GDM1 (cell line): ENCODE measurements at regions not wholly inside any gene's neighbourhood (a gene's known extent, or its start where the extent isn't known, plus 50 kb on each side); places are given as distances from the start of the nearest gene placed in this dataset.

Experiments used
- DNase-seq: peaks from one replicate; lab custom pipeline; 2025; lab: John Stamatoyannopoulos, UW

DNA sequence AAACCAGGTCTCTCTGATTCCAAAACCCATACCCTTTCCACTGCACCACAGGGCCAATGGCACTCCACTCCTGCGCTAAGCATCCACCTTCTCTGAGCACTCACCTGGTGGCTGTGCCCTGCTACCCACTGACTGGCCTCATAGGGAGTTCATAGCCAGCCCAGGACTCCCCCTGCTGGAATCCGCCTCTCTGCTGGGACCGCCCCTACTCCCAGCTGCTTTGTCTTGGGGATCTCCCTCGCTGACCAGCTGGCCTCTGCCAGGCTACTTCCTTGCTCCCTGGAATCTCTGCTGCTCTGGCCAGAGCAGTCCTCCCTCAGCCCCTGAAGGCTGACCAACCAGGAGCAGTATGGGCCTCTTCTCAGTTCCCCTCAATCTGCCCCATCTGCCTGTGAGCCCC, 129.7 kb downstream of the FAXC start:
- no peak for DNase-seq

GRCh38 chr6:99216959-99217358, 132.5 kb downstream of the FAXC start:
- DNase-seq: no peak

GRCh38 chr6:99195986-99196655, 153.4 kb downstream of the FAXC start:
- DNase-seq: no peak

GRCh38 chr6:99192561-99192960, 156.9 kb downstream of the FAXC start:
- no peak for DNase-seq

DNA sequence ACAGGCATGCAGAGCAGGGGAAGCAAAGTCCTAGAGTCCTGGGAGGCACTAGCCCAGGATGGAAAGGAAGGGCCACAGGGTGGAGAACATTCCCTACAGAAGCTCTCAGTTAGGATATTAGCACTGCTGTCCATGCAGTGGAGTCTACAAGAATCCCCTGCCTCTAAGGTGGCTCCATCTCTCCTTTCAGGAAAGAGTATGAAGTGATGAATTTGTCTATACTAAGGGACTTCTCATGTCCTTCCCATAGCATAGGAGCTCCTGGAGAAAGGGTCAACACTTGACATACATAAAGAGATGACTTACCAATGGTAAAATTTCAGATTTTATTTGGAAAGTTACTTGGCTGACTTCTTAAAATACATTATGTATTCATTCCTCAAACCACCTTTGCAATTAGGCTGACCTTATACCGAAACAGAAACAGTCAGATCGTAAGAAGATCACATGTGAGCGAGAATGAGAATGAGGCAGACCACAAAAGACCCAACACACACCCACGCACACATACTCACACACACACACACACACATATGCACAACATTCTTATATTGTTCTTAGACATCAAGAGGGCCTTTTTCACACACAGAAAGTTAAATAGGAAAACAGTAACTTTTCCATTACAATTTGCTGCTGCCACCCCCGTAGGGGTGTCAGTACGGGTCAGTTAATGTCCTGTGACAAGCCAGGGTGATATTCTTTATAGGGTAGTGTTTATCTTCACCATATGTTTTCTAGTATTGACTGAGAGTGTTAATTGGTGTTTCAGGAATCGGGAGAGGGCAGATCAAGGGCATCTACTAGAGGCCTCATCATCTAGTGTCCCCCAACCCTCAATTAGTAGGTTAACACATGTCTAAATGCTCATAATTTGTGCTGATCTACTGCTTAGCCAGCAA, 159.4 kb downstream of the FAXC start:
- DNase-seq: no peak

DNA sequence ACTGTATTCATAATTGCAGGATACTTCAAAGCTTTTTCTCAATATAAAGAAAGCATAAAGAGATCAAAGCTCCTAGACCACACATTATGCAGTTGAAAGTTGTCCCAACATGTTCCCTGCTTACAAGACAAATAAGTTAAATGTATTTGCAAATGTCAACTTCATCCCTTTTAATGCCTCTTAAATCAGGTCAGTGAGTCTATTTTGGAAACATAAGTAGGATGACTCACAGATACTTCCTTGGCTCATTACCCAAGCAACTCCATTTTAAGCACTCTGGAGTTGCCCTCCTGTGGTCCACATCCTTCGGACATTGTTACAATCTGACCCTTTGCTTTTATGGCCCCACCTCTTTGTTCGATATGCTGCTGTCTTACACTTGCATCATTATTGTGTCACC, 162.0 kb downstream of the FAXC start:
- DNase-seq: no peak

DNA sequence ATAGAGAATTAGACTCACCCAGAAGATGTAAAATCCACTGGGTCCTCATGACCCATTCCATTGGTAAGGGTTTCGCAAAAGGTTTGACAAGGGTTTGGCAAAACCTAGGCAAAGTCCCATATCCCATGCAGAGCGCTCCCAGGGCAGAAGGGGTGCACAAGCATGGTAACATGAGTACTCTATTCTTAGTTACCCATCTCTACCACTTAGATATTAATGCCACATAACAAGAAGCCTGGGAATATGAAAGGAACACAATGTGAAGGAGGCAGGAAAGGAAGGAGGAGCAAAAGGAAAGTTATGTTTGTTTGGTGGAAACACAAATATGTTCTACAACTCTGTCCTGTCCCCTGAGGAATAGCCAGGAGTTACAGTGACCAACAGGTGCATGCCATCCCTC, 163.1 kb downstream of the FAXC start:
- no peak for DNase-seq

DNA sequence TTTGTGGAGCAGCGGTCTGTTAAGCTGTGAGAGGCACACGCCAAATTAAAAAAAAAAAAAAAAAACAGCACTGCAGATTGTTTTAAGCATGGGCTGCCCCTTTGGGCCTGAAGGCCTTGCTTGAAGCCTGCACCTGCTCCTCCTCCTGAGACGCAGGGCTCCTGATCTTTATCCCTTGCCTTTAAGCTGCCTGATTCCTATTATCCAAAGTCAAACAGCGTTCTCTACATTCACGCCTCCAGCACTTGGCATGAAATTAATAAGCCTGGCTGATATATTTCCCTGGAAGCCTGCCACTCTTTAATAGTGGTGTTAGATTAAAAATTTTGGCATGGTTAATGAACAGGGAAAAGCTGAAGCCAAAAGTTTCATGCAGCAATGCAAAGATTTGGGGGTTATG, 163.9 kb downstream of the FAXC start:
- no peak for DNase-seq

GRCh38 chr6:99184696-99185095, 164.8 kb downstream of the FAXC start:
- DNase-seq: no peak

GRCh38 chr6:99183066-99183465, 166.4 kb downstream of the FAXC start:
- no peak for DNase-seq

GRCh38 chr6:99181174-99181573, 168.3 kb downstream of the FAXC start:
- no peak for DNase-seq

- DNase-seq: no peak
Measured at GRCh38 chr6:99178168-99178567, 171.3 kb downstream of the FAXC start.

GRCh38 chr6:99177736-99178135, 171.7 kb downstream of the FAXC start:
- no peak for DNase-seq

DNA sequence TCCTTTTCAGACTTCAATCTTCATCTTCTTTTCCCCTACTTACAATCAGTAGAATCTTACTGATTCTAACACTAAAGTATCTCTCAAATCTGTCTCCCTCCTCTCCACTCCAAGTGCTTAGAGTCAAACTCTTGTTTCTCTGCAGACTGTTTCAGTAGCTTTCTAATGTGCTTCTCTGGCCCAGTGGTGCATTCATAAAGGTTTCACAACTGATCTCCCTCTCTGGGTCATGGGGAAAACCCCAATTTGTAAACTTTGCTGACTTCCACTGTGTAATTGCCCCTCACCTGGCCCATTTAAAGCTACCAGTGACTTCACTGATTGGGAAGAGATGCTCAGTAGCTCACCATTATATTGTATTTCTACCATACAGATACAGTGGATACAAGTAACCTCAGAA, 183.6 kb downstream of the FAXC start:
- DNase-seq: no peak

DNA sequence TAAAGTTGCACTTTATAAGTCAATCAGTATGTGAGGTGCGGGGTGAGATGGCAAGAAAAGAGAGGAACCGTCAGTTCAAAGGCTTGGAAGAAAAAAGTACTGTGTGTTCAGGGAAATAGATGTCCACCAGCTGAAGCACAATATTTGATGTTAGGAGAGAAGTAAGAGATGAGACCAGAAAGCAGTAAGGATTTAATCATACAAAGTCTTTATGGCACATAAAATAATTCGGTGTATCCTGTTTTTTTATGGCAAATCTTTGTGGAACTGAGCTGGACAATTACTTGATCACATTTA, 197.2 kb downstream of the FAXC start:
- no peak for DNase-seq

- DNase-seq: no peak
Measured at GRCh38 chr6:99151634-99152346, 197.7 kb downstream of the FAXC start.

GRCh38 chr6:99148761-99149160, 200.7 kb downstream of the FAXC start:
- DNase-seq: no peak

DNA sequence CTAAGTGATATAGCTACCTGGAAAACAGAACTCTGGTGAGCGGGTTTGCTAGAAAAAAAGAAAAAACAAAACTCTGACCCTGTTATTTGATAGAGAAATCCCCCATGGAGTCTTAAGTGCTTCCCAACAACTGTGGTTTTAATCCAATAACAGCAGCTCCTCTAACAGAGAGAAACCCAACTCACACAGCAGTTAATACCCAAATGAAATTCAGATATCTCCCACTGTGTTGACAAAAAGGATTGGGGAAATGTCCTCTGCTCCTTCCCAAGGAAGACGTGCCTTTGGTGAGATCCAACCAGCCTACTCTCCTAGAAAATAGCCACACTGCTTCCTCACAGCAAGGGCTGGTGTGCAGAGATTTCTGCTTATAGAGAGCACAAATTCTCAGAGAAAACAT, 200.4 kb upstream of the FBXL4 start:
- no peak for DNase-seq

- DNase-seq: no peak
Measured at GRCh38 chr6:99147206-99147605, 199.5 kb upstream of the FBXL4 start.

DNA sequence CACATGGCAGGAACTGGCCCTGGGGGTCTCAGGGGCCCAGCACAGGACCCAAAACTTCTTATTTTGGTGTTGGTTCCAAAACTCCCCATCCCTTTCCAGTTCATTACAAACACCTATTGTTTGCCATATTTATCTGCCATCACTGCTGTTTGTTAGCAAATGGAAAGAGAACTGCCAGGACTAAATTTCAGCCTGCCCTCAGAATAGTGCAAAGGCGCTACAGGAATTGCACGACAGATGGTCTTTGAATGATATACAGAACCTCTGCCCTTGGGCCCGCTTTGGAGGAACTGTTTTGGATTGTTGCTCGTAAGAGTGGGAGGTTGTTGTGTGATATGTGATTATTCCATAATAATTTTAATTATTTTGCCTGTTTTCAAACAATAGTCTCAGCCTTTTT, 199.0 kb upstream of the FBXL4 start:
- no peak for DNase-seq

DNA sequence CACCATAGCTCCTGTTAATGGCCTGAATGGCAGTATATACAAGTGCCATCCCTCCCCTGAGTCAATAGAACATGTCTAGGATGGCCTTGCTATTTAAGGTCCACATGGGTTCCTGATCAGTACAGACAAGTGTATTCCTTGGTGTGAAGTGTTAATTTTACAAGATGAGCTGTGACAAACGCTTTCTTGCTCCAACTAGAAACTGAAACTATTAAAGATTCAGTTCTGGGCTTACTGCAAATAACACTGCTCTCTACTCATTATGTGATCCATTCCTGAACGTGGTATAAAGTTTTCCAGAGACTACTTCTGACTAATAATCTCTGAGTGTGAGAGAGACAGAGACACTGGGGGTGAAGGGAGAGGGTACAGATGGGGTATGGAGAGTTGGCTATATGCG, 198.0 kb upstream of the FBXL4 start:
- no peak for DNase-seq

- no peak for DNase-seq
Measured at GRCh38 chr6:99143108-99143861, 195.5 kb upstream of the FBXL4 start.
